GM23338 (cell line): ENCODE measurements at regions not wholly inside any gene's neighbourhood (a gene's known extent, or its start where the extent isn't known, plus 50 kb on each side); places are given as distances from the start of the nearest gene placed in this dataset.

Experiments
- ATAC-seq: fragments of 200-7000 bp; cut with Tn5 transposase; 3 replicates; pipeline ENCODE4 v1.9.1; 2020
- DNase-seq: peaks from one replicate; pipeline ENCODE4 v3.0.0-alpha.2; 2015; ENCODE audit warnings: low spot score
- H2AFZ ChIP-seq: fragments of 200-600 bp; sonication (generic); 2 replicates; pipeline ENCODE4 v1.8.0; 2016; ENCODE audit warnings: antibody characterized with exemption, mild to moderate bottlenecking, moderate library complexity
- H3F3A ChIP-seq: fragments of 200-600 bp; sonication (generic); replicated peaks from 2 replicates; pipeline ENCODE4 v1.8.0; 2017; ENCODE audit warnings: antibody characterized with exemption, mixed run types, low read depth
- H3K27ac ChIP-seq: fragments of 200-600 bp; sonication (generic); 2 replicates; pipeline ENCODE4 v1.6.1; 2016; ENCODE audit warnings: low read depth
- H3K27me3 ChIP-seq: fragments of 200-600 bp; sonication (generic); 2 replicates; pipeline ENCODE4 v1.8.0; 2016; ENCODE audit warnings: mild to moderate bottlenecking, mixed run types, moderate library complexity; ENCODE audit not compliant: insufficient read depth
- H3K36me3 ChIP-seq: fragments of 200-600 bp; sonication (generic); 2 replicates; pipeline ENCODE4 v1.8.0; 2016; ENCODE audit warnings: mild to moderate bottlenecking; ENCODE audit not compliant: insufficient read depth
- H3K4me1 ChIP-seq: fragments of 200-600 bp; sonication (generic); 2 replicates; pipeline ENCODE4 v1.8.0; 2016; ENCODE audit warnings: mild to moderate bottlenecking, moderate library complexity; ENCODE audit not compliant: insufficient read depth
- H3K4me2 ChIP-seq: fragments of 200-600 bp; sonication (generic); 2 replicates; pipeline ENCODE4 v1.7.1; 2017; ENCODE audit warnings: mixed run types
- H3K4me3 ChIP-seq: fragments of 200-600 bp; sonication (generic); 2 replicates; pipeline ENCODE4 v1.6.1; 2016; ENCODE audit warnings: mixed run types
- H3K79me2 ChIP-seq: fragments of 200-600 bp; sonication (generic); replicated peaks from 2 replicates; pipeline ENCODE4 v1.8.0; 2017; ENCODE audit warnings: mild to moderate bottlenecking; ENCODE audit not compliant: insufficient read depth
- H3K9me2 ChIP-seq: fragments of 200-600 bp; sonication (generic); 2 replicates; pipeline ENCODE4 v1.8.0; 2017; ENCODE audit not compliant: insufficient read depth
- H4K20me1 ChIP-seq: fragments of 200-600 bp; sonication (generic); replicated peaks from 2 replicates; pipeline ENCODE4 v1.8.0; 2017; ENCODE audit warnings: mild to moderate bottlenecking; ENCODE audit not compliant: insufficient read depth
- H3K27ac Mint-ChIP-seq: 2 replicates; pipeline ENCODE4 v1.8.0; 2020; ENCODE audit warnings: inconsistent platforms, mild to moderate bottlenecking, moderate library complexity, mixed read lengths
- H3K27me3 Mint-ChIP-seq: 3 replicates; pipeline ENCODE4 v1.8.0; 2022; ENCODE audit warnings: low read depth, mild to moderate bottlenecking, moderate library complexity, mixed read lengths, inconsistent platforms; ENCODE audit not compliant: insufficient read depth, poor library complexity
- H3K36me3 Mint-ChIP-seq: 3 replicates; pipeline ENCODE4 v1.8.0; 2021; ENCODE audit warnings: low read depth, mild to moderate bottlenecking, inconsistent platforms, moderate library complexity, mixed read lengths
- H3K4me1 Mint-ChIP-seq: 3 replicates; pipeline ENCODE4 v1.8.0; 2020; ENCODE audit warnings: mild to moderate bottlenecking, inconsistent platforms, mixed read lengths
- H3K4me3 Mint-ChIP-seq: 3 replicates; pipeline ENCODE4 v1.8.0; 2021; ENCODE audit warnings: moderate library complexity, mild to moderate bottlenecking, inconsistent platforms, mixed read lengths
- H3K9me3 Mint-ChIP-seq: 3 replicates; pipeline ENCODE4 v1.8.0; 2020; ENCODE audit warnings: moderate library complexity, mild to moderate bottlenecking, inconsistent platforms, mixed read lengths
- CREB1 ChIP-seq: fragments of 250-450 bp; sonication (Bioruptor Pico); IDR thresholded peaks from 2 replicates; pipeline ENCODE4 v1.5.0; 2020; ENCODE audit warnings: low read depth, mild to moderate bottlenecking, moderate library complexity
- ETS1 ChIP-seq: IDR thresholded peaks from 2 replicates; pipeline ENCODE4 v1.6.1; 2016; ENCODE audit warnings: antibody characterized with exemption
- EZH2phosphoT487 ChIP-seq: fragments of 200-600 bp; sonication (generic); IDR thresholded peaks from one replicate; pipeline ENCODE4 v1.8.1; 2018; ENCODE audit warnings: antibody characterized with exemption; ENCODE audit not compliant: unreplicated experiment
- JUNB ChIP-seq: IDR thresholded peaks from one replicate; pipeline ENCODE4 v1.6.1; 2016; ENCODE audit warnings: antibody characterized with exemption; ENCODE audit not compliant: unreplicated experiment
- STAT1 ChIP-seq: IDR thresholded peaks from one replicate; pipeline ENCODE4 v1.6.1; 2016; ENCODE audit warnings: antibody characterized with exemption; ENCODE audit not compliant: unreplicated experiment
- ZNF114 ChIP-seq: fragments of 250-450 bp; sonication (Bioruptor Pico); IDR thresholded peaks from 2 replicates; pipeline ENCODE4 v1.5.0; 2020; ENCODE audit warnings: mild to moderate bottlenecking, moderate library complexity
- ZNF331 ChIP-seq: fragments of 250-450 bp; sonication (Bioruptor Pico); IDR thresholded peaks from 2 replicates; pipeline ENCODE4 v1.5.0; 2020; ENCODE audit warnings: low read depth, mild to moderate bottlenecking, moderate library complexity
- TF ChIP-seq, protein P1 (sequence below): fragments of 250-450 bp; sonication (Bioruptor Pico); IDR thresholded peaks from 2 replicates; pipeline ENCODE4 v1.5.0; 2020; ENCODE audit warnings: mild to moderate bottlenecking, moderate library complexity
- TF ChIP-seq, protein P2 (sequence below), 2 experiments: fragments of 200-600 bp in 1 of 2; sonication (generic) in 1 of 2; conservative IDR thresholded peaks; 2 replicates each; pipeline versions ENCODE4 v1.5.1 to v1.6.1; 2016 to 2017; ENCODE audit warnings: antibody characterized with exemption in 2 of 2, low read depth in 2 of 2, mild to moderate bottlenecking in 2 of 2, moderate library complexity in 1 of 2
- TF ChIP-seq, protein P3 (sequence below): IDR thresholded peaks from one replicate; pipeline ENCODE4 v1.6.1; 2018; ENCODE audit warnings: antibody characterized with exemption; ENCODE audit not compliant: unreplicated experiment

GRCh38 chr5:124671193-124671592 is 75.2 kb downstream of the ZNF608 start (continued):
- no peak for TF ChIP-seq ZNF331 (CRISPR knock-in tag)
- no peak for TF ChIP-seq JUNB
- TF ChIP-seq, protein P1, sequence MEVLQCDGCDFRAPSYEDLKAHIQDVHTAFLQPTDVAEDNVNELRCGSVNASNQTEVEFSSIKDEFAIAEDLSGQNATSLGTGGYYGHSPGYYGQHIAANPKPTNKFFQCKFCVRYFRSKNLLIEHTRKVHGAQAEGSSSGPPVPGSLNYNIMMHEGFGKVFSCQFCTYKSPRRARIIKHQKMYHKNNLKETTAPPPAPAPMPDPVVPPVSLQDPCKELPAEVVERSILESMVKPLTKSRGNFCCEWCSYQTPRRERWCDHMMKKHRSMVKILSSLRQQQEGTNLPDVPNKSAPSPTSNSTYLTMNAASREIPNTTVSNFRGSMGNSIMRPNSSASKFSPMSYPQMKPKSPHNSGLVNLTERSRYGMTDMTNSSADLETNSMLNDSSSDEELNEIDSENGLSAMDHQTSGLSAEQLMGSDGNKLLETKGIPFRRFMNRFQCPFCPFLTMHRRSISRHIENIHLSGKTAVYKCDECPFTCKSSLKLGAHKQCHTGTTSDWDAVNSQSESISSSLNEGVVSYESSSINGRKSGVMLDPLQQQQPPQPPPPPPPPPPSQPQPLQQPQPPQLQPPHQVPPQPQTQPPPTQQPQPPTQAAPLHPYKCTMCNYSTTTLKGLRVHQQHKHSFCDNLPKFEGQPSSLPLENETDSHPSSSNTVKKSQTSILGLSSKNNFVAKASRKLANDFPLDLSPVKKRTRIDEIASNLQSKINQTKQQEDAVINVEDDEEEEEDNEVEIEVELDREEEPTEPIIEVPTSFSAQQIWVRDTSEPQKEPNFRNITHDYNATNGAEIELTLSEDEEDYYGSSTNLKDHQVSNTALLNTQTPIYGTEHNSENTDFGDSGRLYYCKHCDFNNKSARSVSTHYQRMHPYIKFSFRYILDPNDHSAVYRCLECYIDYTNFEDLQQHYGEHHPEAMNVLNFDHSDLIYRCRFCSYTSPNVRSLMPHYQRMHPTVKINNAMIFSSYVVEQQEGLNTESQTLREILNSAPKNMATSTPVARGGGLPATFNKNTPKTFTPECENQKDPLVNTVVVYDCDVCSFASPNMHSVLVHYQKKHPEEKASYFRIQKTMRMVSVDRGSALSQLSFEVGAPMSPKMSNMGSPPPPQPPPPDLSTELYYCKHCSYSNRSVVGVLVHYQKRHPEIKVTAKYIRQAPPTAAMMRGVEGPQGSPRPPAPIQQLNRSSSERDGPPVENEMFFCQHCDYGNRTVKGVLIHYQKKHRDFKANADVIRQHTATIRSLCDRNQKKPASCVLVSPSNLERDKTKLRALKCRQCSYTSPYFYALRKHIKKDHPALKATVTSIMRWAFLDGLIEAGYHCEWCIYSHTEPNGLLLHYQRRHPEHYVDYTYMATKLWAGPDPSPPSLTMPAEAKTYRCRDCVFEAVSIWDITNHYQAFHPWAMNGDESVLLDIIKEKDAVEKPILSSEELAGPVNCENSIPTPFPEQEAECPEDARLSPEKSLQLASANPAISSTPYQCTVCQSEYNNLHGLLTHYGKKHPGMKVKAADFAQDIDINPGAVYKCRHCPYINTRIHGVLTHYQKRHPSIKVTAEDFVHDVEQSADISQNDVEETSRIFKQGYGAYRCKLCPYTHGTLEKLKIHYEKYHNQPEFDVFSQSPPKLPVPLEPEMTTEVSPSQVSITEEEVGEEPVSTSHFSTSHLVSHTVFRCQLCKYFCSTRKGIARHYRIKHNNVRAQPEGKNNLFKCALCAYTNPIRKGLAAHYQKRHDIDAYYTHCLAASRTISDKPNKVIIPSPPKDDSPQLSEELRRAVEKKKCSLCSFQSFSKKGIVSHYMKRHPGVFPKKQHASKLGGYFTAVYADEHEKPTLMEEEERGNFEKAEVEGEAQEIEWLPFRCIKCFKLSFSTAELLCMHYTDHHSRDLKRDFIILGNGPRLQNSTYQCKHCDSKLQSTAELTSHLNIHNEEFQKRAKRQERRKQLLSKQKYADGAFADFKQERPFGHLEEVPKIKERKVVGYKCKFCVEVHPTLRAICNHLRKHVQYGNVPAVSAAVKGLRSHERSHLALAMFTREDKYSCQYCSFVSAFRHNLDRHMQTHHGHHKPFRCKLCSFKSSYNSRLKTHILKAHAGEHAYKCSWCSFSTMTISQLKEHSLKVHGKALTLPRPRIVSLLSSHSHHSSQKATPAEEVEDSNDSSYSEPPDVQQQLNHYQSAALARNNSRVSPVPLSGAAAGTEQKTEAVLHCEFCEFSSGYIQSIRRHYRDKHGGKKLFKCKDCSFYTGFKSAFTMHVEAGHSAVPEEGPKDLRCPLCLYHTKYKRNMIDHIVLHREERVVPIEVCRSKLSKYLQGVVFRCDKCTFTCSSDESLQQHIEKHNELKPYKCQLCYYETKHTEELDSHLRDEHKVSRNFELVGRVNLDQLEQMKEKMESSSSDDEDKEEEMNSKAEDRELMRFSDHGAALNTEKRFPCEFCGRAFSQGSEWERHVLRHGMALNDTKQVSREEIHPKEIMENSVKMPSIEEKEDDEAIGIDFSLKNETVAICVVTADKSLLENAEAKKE (CRISPR knock-in tag): no peak
- TF ChIP-seq, protein P2, sequence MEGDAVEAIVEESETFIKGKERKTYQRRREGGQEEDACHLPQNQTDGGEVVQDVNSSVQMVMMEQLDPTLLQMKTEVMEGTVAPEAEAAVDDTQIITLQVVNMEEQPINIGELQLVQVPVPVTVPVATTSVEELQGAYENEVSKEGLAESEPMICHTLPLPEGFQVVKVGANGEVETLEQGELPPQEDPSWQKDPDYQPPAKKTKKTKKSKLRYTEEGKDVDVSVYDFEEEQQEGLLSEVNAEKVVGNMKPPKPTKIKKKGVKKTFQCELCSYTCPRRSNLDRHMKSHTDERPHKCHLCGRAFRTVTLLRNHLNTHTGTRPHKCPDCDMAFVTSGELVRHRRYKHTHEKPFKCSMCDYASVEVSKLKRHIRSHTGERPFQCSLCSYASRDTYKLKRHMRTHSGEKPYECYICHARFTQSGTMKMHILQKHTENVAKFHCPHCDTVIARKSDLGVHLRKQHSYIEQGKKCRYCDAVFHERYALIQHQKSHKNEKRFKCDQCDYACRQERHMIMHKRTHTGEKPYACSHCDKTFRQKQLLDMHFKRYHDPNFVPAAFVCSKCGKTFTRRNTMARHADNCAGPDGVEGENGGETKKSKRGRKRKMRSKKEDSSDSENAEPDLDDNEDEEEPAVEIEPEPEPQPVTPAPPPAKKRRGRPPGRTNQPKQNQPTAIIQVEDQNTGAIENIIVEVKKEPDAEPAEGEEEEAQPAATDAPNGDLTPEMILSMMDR (conservative IDR thresholded peaks at IDR 0.05; ENCODE audit: low read depth in 2 of 2): no peak

- H4K20me1 ChIP-seq: 0 out of 2 replicates have a peak, but pooled peaks cover 3% of the 10 kb centered on the region
- TF ChIP-seq ETS1 (no peak), CREB1 (CRISPR knock-in tag) (no peak), ZNF114 (CRISPR knock-in tag) (no peak), EZH2phosphoT487 (no peak), STAT1 (no peak), JUNB (no peak)
- TF ChIP-seq, protein P3, sequence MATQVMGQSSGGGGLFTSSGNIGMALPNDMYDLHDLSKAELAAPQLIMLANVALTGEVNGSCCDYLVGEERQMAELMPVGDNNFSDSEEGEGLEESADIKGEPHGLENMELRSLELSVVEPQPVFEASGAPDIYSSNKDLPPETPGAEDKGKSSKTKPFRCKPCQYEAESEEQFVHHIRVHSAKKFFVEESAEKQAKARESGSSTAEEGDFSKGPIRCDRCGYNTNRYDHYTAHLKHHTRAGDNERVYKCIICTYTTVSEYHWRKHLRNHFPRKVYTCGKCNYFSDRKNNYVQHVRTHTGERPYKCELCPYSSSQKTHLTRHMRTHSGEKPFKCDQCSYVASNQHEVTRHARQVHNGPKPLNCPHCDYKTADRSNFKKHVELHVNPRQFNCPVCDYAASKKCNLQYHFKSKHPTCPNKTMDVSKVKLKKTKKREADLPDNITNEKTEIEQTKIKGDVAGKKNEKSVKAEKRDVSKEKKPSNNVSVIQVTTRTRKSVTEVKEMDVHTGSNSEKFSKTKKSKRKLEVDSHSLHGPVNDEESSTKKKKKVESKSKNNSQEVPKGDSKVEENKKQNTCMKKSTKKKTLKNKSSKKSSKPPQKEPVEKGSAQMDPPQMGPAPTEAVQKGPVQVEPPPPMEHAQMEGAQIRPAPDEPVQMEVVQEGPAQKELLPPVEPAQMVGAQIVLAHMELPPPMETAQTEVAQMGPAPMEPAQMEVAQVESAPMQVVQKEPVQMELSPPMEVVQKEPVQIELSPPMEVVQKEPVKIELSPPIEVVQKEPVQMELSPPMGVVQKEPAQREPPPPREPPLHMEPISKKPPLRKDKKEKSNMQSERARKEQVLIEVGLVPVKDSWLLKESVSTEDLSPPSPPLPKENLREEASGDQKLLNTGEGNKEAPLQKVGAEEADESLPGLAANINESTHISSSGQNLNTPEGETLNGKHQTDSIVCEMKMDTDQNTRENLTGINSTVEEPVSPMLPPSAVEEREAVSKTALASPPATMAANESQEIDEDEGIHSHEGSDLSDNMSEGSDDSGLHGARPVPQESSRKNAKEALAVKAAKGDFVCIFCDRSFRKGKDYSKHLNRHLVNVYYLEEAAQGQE: no peak
- TF ChIP-seq, protein P2 (conservative IDR thresholded peaks at IDR 0.05; ENCODE audit: low read depth in 2 of 2): no peak
Measured at GRCh38 chr5:124670722-124671184, 75.7 kb downstream of the ZNF608 start.

More at GRCh38 chr5:124670722-124671184, 75.7 kb downstream of the ZNF608 start:
- H3K4me2 ChIP-seq: no peak overlapping the region
- H3K4me3 ChIP-seq: no peak overlapping the region
- no peaks in the 10 kb centered on the region for H3K9me2 ChIP-seq
- no peaks in the 10 kb centered on the region for H3K27me3 ChIP-seq
- H3K79me2 ChIP-seq: peaks cover 94% of the 10 kb centered on the region
- Mint-ChIP-seq H3K27me3 (peaks cover 2% of the 10 kb centered on the region), H3K36me3 (no peaks in the 10 kb centered on the region; the same call in 2 of the 3 replicates), H3K9me3 (no peaks in the 10 kb centered on the region), H3K4me3 (no peak overlapping the region), H3K27ac (peak overlapping the region; percentile 38; the same call in 1 of the 2 replicates), H3K4me1 (peaks cover 75% of the 10 kb centered on the region)
- no peak overlapping the region for H3K27ac ChIP-seq
- no peaks in the 10 kb centered on the region for H3F3A ChIP-seq
- no peaks in the 10 kb centered on the region for H3K36me3 ChIP-seq
- H2AFZ ChIP-seq: no peak overlapping the region
- H3K4me1 ChIP-seq: peaks cover 55% of the 10 kb centered on the region
- ATAC-seq (no peak), DNase-seq (no peak)
